Thoracic aorta (tissue), 2 donors: ENCODE measurements at regions not wholly inside any gene's neighbourhood (a gene's known extent, or its start where the extent isn't known, plus 50 kb on each side); places are given as distances from the start of the nearest gene placed in this dataset.

Experiments used
- ATAC-seq: fragments of 150-250 bp; one replicate; pipeline ENCODE4 v1.8.0; 2017; ENCODE audit warnings: low read depth; ENCODE audit not compliant: insufficient number of reproducible peaks, low FRiP score
- DNase-seq: peaks from one replicate; pipeline ENCODE4 v3.0.0-alpha.2; 2020; ENCODE audit warnings: low spot score
- H3K27ac ChIP-seq, 2 donors: fragments of 200-600 bp; sonication (generic); 1 replicate in 1 of 2; 2 replicates in 1 of 2; pipeline ENCODE4 v1.5.1; 2016; ENCODE audit warnings: mild to moderate bottlenecking in 2 of 2, moderate library complexity in 2 of 2
- H3K27me3 ChIP-seq: fragments of 200-600 bp; sonication (generic); replicated peaks from 2 replicates; pipeline ENCODE4 v1.6.0; 2016; ENCODE audit warnings: mild to moderate bottlenecking; ENCODE audit not compliant: insufficient read depth
- H3K36me3 ChIP-seq: fragments of 200-600 bp; sonication (generic); one replicate; pipeline ENCODE4 v1.5.1; 2016
- H3K4me1 ChIP-seq, 2 donors: fragments of 200-600 bp; sonication (generic); 1 replicate in 1 of 2; 2 replicates in 1 of 2; pipeline versions ENCODE4 v1.5.1 to v1.6.0; 2016; ENCODE audit warnings: low read depth in 2 of 2, mild to moderate bottlenecking in 1 of 2; ENCODE audit not compliant: control insufficient read depth in 1 of 2
- H3K4me3 ChIP-seq: fragments of 200-600 bp; sonication (generic); 2 replicates; pipeline ENCODE4 v1.5.1; 2016; ENCODE audit warnings: mild to moderate bottlenecking
- H3K9me3 ChIP-seq: fragments of 200-600 bp; sonication (generic); 2 replicates; pipeline ENCODE4 v1.5.1; 2016
- TF ChIP-seq, protein P1 (sequence below): fragments of 200-600 bp; sonication (generic); IDR thresholded peaks from one replicate; pipeline ENCODE4 v1.5.1; 2019; ENCODE audit warnings: antibody characterized with exemption

DNA sequence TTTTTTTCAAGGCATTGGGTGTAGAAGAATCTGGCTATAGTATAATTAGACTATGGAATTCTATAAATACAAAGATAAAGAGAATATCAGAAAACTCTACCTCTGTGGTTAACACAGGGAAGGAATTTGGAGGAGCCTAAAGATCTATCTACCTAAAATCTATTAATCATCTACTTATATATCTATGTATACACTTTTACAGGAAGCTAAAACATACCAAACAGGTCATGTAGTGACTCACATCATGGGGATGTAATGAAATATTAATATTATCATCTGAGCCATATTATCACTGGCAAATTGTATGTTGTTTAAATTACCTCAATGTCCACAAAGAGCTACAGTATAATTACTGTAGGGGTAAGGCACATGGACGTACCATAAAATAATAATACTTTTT is 1748.2 kb downstream of the EFNA5 start:
- no peak for ATAC-seq
- Histone ChIP-seq H3K27ac (no peak overlapping the region), H3K9me3 (no peaks in the 10 kb centered on the region), H3K36me3 (no peaks in the 10 kb centered on the region), H3K27me3 (no peaks in the 10 kb centered on the region), H3K4me1 (peaks cover 2% of the 10 kb centered on the region in 2 donors), H3K4me3 (no peak overlapping the region)
- DNase-seq, result no peak
- TF ChIP-seq, protein P1, sequence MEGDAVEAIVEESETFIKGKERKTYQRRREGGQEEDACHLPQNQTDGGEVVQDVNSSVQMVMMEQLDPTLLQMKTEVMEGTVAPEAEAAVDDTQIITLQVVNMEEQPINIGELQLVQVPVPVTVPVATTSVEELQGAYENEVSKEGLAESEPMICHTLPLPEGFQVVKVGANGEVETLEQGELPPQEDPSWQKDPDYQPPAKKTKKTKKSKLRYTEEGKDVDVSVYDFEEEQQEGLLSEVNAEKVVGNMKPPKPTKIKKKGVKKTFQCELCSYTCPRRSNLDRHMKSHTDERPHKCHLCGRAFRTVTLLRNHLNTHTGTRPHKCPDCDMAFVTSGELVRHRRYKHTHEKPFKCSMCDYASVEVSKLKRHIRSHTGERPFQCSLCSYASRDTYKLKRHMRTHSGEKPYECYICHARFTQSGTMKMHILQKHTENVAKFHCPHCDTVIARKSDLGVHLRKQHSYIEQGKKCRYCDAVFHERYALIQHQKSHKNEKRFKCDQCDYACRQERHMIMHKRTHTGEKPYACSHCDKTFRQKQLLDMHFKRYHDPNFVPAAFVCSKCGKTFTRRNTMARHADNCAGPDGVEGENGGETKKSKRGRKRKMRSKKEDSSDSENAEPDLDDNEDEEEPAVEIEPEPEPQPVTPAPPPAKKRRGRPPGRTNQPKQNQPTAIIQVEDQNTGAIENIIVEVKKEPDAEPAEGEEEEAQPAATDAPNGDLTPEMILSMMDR, result no peak

DNA sequence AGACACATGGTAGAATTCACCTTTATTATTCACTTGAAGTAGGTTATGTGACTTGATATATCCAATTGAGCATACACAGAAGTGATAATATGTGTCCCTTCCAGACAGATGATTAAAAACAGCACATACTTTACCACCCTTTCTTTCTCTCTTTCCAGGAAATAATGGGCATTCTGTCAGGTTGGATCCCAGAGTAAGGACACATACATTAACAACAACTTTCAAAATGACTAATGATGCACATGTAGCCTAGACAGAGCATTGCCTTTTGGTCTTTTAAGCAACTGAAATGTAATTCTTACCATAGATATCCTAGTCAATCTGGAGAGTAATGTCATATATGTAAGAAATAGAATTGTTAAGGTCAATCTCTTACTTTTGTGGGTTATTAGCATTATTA is 1748.7 kb downstream of the EFNA5 start:
- no peak for DNase-seq
- no peaks in the 10 kb centered on the region for H3K36me3 ChIP-seq
- H3K27me3 ChIP-seq, result no peaks in the 10 kb centered on the region
- no peaks in the 10 kb centered on the region for H3K9me3 ChIP-seq
- peaks cover 7% of the 10 kb centered on the region in 2 donors for H3K4me1 ChIP-seq
- H3K27ac ChIP-seq, result no peak overlapping the region
- H3K4me3 ChIP-seq, result no peak overlapping the region
- no peak for ATAC-seq
- TF ChIP-seq, protein P1, result no peak

DNA sequence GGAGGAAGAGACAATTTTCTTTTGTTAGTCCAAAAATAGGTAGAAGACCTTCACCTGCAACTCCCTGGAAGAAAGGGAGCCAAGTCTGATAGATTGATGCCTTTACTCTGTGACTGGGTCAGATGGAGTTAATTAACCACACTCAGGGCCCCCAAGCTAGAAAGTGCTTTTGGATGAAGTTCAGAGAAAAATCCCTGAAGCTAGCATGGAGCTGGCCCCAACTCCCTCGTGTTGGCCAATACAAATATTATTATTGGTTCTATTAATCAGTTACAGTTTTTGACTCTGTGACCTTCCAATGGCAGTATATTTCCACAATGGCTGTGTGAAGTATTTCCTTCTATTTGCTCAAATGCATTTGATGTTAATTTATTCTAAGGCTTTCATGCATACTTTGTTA is 1753.5 kb downstream of the EFNA5 start:
- TF ChIP-seq, protein P1, result no peak
- Histone ChIP-seq H3K4me3 (no peak overlapping the region), H3K9me3 (no peaks in the 10 kb centered on the region), H3K36me3 (no peaks in the 10 kb centered on the region), H3K27ac (no peak overlapping the region), H3K4me1 (peaks cover 8 to 9% of the 10 kb centered on the region in 2 donors), H3K27me3 (no peaks in the 10 kb centered on the region)
- DNase-seq, result no peak
- ATAC-seq, result no peak

DNA sequence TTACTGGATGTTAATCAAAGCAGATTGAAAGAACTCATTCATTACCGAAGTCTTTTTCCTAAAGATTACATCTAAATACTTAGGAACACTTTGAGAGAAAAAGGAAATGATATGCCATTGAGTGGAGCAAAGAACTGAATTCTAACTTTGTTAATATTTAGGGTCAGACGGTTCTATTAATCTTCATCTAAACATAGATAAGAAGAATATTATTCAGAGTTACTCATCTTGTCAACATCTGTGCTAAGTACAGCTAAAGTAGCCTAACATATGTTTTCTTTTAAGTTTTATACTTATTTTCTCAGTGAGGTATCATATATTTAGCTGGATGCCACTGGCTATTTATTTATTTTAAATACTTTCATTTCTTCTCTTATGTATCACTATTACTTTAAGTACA is 1763.7 kb downstream of the EFNA5 start:
- H3K9me3 ChIP-seq, result no peaks in the 10 kb centered on the region
- no peak for DNase-seq
- H3K27ac ChIP-seq, result no peak overlapping the region
- no peaks in the 10 kb centered on the region for H3K27me3 ChIP-seq
- no peaks in the 10 kb centered on the region for H3K4me1 ChIP-seq
- TF ChIP-seq, protein P1, result no peak
- H3K36me3 ChIP-seq, result no peaks in the 10 kb centered on the region
- H3K4me3 ChIP-seq, result no peak overlapping the region
- no peak for ATAC-seq

DNA sequence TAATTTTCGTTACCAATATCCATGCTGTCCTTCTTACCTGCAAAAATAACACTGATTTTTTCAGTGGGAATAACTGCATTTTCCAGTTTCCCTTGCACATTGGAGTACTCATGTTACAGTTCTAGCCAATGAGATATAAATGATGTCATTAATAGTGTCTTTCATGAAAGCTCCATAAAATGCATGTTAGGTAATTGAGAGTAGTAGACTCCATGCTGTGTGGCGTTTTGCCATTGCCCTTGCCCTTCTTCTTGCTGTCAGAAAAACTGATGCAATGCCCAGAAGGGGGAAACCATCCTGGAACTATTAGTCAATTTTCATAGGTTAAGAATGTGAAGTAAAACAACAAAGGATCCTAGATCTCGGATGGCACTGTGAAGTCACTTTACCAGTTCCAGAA is 1765.3 kb downstream of the EFNA5 start:
- TF ChIP-seq, protein P1, result no peak
- ATAC-seq (no peak), DNase-seq (no peak)
- H3K4me3 ChIP-seq, result no peak overlapping the region
- no peaks in the 10 kb centered on the region for H3K36me3 ChIP-seq
- no peaks in the 10 kb centered on the region for H3K27me3 ChIP-seq
- no peaks in the 10 kb centered on the region for H3K4me1 ChIP-seq
- no peak overlapping the region for H3K27ac ChIP-seq
- H3K9me3 ChIP-seq, result no peaks in the 10 kb centered on the region
